MM.1S (cell line): ENCODE measurements at regions not wholly inside any gene's neighbourhood (a gene's known extent, or its start where the extent isn't known, plus 50 kb on each side); places are given as distances from the start of the nearest gene placed in this dataset.

Experiments used
- DNase-seq: peaks from one replicate; pipeline ENCODE4 v3.0.0-alpha.2; 2015
- H2AFZ ChIP-seq: fragments of 300-600 bp; sonication (generic); 2 replicates; pipeline ENCODE4 v1.6.0; 2016; ENCODE audit warnings: antibody characterized with exemption, low read length
- H3F3A ChIP-seq: fragments of 300-600 bp; sonication (generic); 2 replicates; pipeline ENCODE4 v1.6.1; 2016; ENCODE audit warnings: mild to moderate bottlenecking, antibody characterized with exemption, low read length, moderate library complexity, mixed read lengths; ENCODE audit not compliant: insufficient read depth
- H3K27ac ChIP-seq: fragments of 300-600 bp; sonication (generic); 2 replicates; pipeline ENCODE4 v1.5.1; 2016; ENCODE audit warnings: mild to moderate bottlenecking, low read length
- H3K27me3 ChIP-seq: fragments of 300-600 bp; sonication (generic); replicated peaks from 2 replicates; pipeline ENCODE4 v1.6.0; 2016; ENCODE audit warnings: low read length; ENCODE audit not compliant: insufficient read depth
- H3K36me3 ChIP-seq: fragments of 300-600 bp; sonication (generic); replicated peaks from 2 replicates; pipeline ENCODE4 v1.6.1; 2016; ENCODE audit warnings: mild to moderate bottlenecking, low read length, mixed read lengths; ENCODE audit not compliant: insufficient read depth
- H3K4me1 ChIP-seq: fragments of 300-600 bp; sonication (generic); 2 replicates; pipeline ENCODE4 v1.6.1; 2016; ENCODE audit warnings: low read length, mixed read lengths
- H3K4me2 ChIP-seq: fragments of 300-600 bp; sonication (generic); 2 replicates; pipeline ENCODE4 v1.6.0; 2016; ENCODE audit warnings: low read depth, low read length
- H3K4me3 ChIP-seq: fragments of 300-600 bp; sonication (generic); 2 replicates; pipeline ENCODE4 v1.5.1; 2016; ENCODE audit warnings: low read length, mixed read lengths
- H3K79me2 ChIP-seq: fragments of 300-600 bp; sonication (generic); 2 replicates; pipeline ENCODE4 v1.6.1; 2016; ENCODE audit warnings: mixed run types, low read length, mixed read lengths
- H3K9ac ChIP-seq: fragments of 300-600 bp; sonication (generic); 2 replicates; pipeline ENCODE4 v1.6.1; 2016; ENCODE audit warnings: low read length, mixed read lengths
- H3K9me2 ChIP-seq: fragments of 300-600 bp; sonication (generic); replicated peaks from 2 replicates; pipeline ENCODE4 v1.6.1; 2016; ENCODE audit warnings: mild to moderate bottlenecking, low read length, mixed read lengths; ENCODE audit not compliant: insufficient read depth
- H3K9me3 ChIP-seq: fragments of 300-600 bp; sonication (generic); replicated peaks from 2 replicates; pipeline ENCODE4 v1.6.1; 2016; ENCODE audit warnings: mild to moderate bottlenecking, low read length, mixed read lengths; ENCODE audit not compliant: insufficient read depth
- H4K20me1 ChIP-seq: fragments of 300-600 bp; sonication (generic); 2 replicates; pipeline ENCODE4 v1.6.1; 2016; ENCODE audit warnings: mild to moderate bottlenecking, low read length, moderate library complexity, mixed read lengths; ENCODE audit not compliant: insufficient read depth
- CTCF ChIP-seq: fragments of 300-600 bp; sonication (generic); IDR thresholded peaks from 2 replicates; pipeline ENCODE4 v1.5.1; 2016; ENCODE audit warnings: antibody characterized with exemption, low read length, mixed read lengths
- EZH2 ChIP-seq: fragments of 300-600 bp; sonication (generic); optimal IDR thresholded peaks from 2 replicates; pipeline ENCODE3; 2017; ENCODE audit warnings: low read depth, mild to moderate bottlenecking, antibody characterized with exemption, low read length, mixed read lengths
- EZH2phosphoT487 ChIP-seq: fragments of 300-600 bp; sonication (generic); IDR thresholded peaks from 2 replicates; pipeline ENCODE4 v1.6.1; 2018; ENCODE audit warnings: antibody characterized with exemption, low read length

DNA sequence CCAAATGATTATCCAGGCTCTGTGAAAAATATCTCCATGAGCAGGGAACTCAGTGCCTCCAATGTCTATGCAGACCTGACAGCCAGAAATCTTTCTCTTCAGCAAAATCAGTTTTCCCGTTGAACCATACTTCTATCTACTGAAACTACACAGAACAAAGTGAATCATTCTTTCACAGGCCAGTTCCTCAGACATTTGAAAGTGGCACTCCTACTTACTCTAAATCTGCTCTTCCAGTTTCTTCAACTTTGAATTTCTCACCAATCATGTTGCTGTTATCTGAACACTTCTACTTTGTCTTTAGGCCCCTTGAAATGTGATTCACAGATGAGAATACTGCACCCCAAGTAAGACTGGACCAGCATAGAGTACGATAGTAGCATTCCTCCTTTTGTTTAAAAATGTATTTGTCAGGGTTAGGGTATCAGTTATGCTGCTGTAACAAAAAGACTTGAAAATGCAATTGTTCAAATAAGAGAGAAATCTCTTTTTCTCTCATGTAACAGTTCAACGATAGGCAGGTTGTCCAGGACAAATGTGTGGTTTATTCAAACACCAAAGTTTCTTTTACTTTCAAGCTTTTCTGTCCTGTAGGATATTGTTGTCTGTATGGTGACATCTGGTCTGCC lies 210.6 kb upstream of the KLF3 start:
- peaks cover 45% of the 10 kb centered on the region for H3K4me1 ChIP-seq
- no peak overlapping the region for H3K4me3 ChIP-seq
- no peaks in the 10 kb centered on the region for H3K9me2 ChIP-seq
- no peak overlapping the region for H3K27ac ChIP-seq
- H3K9me3 ChIP-seq, result no peaks in the 10 kb centered on the region
- no peaks in the 10 kb centered on the region for H4K20me1 ChIP-seq
- no peak for DNase-seq
- no peak overlapping the region for H3K9ac ChIP-seq
- peaks cover 17% of the 10 kb centered on the region for H3F3A ChIP-seq
- H3K27me3 ChIP-seq, result no peaks in the 10 kb centered on the region
- no peaks in the 10 kb centered on the region for H3K36me3 ChIP-seq
- H3K79me2 ChIP-seq, result no peaks in the 10 kb centered on the region
- H2AFZ ChIP-seq, result no peak overlapping the region
- TF ChIP-seq CTCF, result no peak
- no peak for TF ChIP-seq EZH2phosphoT487
- TF ChIP-seq EZH2, result no peak
- no peak overlapping the region for H3K4me2 ChIP-seq

- Histone ChIP-seq H2AFZ (no peak overlapping the region), H3K9me2 (no peaks in the 10 kb centered on the region), H3K27ac (no peak overlapping the region), H3K9me3 (no peaks in the 10 kb centered on the region), H3K9ac (no peak overlapping the region), H3K4me1 (peaks cover 45% of the 10 kb centered on the region), H4K20me1 (no peaks in the 10 kb centered on the region), H3K36me3 (no peaks in the 10 kb centered on the region), H3K27me3 (no peaks in the 10 kb centered on the region), H3K79me2 (no peaks in the 10 kb centered on the region), H3K4me3 (peak overlapping the region; percentile 11; the same call in 1 of the 2 replicates), H3F3A (peaks cover 17% of the 10 kb centered on the region), H3K4me2 (peak overlapping the region; percentile 51; the same call in 1 of the 2 replicates)
- TF ChIP-seq EZH2 (no peak), CTCF (no peak), EZH2phosphoT487 (no peak)
- no peak for DNase-seq
Observed at GRCh38 chr4:38454284-38454683, 209.7 kb upstream of the KLF3 start.

DNA sequence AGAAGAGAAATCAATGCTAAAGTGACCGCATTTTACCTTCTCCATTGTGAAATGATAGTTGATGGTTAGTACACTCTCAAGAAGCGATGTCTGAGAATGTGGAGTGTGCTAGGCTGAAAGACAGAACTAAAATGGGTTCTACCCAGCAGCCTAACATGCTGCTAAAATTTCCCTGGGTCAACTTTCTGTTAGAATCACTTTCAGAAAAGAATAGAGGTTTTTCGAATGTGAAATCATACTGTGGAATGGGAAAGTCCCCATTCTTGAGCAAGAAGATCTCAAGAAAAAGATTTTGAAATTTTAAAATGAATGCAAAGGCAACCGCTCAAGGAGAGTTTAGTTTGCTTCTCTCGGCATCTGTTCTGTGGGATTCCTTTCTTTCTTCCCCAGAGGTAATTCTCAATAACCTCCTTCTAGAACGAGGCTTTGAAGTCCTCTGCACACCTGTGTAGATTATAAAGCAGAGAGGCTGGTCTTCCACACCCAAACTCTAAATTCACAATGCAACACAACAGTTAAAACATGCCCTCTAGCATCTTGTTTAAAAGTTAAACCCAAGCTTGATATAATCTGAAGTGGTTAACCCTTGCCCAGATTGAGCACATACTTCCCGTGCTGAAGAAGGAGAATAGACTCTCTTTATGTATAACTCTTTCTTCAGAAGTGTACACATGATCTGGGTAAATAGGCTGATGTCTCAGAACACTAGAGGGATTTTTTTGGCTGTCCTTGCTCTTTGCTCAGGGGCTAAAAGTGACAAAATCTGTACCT lies 208.7 kb upstream of the KLF3 start:
- Histone ChIP-seq H3K79me2 (no peaks in the 10 kb centered on the region), H3K4me2 (peak overlapping the region; percentile 51), H3K9ac (no peak overlapping the region), H3K27ac (peak overlapping the region; percentile 23; the same call in 1 of the 2 replicates), H3K4me3 (peak overlapping the region; percentile 11), H3K9me2 (no peaks in the 10 kb centered on the region), H3K9me3 (no peaks in the 10 kb centered on the region), H3K4me1 (peaks cover 45% of the 10 kb centered on the region), H4K20me1 (no peaks in the 10 kb centered on the region), H3F3A (peaks cover 17% of the 10 kb centered on the region), H2AFZ (no peak overlapping the region), H3K36me3 (no peaks in the 10 kb centered on the region), H3K27me3 (no peaks in the 10 kb centered on the region)
- no peak for TF ChIP-seq CTCF
- TF ChIP-seq EZH2phosphoT487, result no peak
- TF ChIP-seq EZH2, result no peak
- DNase-seq, result peak; percentile 81
